ENCODE measurements at regions not wholly inside any gene's neighbourhood (a gene's known extent, or its start where the extent isn't known, plus 50 kb on each side); places are given as distances from the start of the nearest gene placed in this dataset.
"Not testable (repeated sequence)": the region's sequence is repeated elsewhere in the genome, so short reads cannot be mapped to it uniquely, and the experiment has no call there.

- H3K4me3 ChIP-seq (ENCODE audit: low read depth, low read length); H3K36me3 ChIP-seq (replicated peaks); H3K27ac ChIP-seq; in situ Hi-C loops (cut with HindIII; ENCODE audit: low pct_ligation_motif_present, low sequenced_read_pairs); H3K27me3 ChIP-seq (replicated peaks): not testable (repeated sequence)
- peak; percentile 56 for DNase-seq
These were observed 51.0 kb upstream of the OR4F29 start for GRCh38 chr1:502461-502860.

All from brain microvascular endothelial cell (primary cell).